ENCODE measurements at regions not wholly inside any gene's neighbourhood (a gene's known extent, or its start where the extent isn't known, plus 50 kb on each side); places are given as distances from the start of the nearest gene placed in this dataset.

DNA sequence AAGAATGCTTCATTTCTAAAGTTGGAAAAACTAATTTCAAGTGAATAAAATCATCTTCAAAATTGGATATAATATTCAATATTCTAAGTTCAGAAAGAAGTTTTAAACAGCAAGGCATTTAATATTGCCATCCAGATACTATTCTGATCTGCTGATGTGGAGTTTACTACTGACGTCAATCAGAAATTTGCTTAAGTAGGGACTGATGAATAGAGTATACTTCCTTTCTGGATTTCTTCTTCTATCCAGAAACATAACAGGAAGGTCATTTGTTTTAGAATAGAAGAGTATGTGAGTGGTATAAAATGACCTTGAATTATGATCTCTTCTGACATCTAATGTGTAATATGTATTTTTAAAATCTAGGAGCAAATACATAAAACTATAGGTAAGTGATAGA lies 308.1 kb upstream of the ADGRL2 start:
- TF ChIP-seq EP300 (IDR thresholded peaks at IDR 0.05) (no peak), POLR2A (IDR thresholded peaks at IDR 0.05) (no peak)
- TF ChIP-seq, protein P1, sequence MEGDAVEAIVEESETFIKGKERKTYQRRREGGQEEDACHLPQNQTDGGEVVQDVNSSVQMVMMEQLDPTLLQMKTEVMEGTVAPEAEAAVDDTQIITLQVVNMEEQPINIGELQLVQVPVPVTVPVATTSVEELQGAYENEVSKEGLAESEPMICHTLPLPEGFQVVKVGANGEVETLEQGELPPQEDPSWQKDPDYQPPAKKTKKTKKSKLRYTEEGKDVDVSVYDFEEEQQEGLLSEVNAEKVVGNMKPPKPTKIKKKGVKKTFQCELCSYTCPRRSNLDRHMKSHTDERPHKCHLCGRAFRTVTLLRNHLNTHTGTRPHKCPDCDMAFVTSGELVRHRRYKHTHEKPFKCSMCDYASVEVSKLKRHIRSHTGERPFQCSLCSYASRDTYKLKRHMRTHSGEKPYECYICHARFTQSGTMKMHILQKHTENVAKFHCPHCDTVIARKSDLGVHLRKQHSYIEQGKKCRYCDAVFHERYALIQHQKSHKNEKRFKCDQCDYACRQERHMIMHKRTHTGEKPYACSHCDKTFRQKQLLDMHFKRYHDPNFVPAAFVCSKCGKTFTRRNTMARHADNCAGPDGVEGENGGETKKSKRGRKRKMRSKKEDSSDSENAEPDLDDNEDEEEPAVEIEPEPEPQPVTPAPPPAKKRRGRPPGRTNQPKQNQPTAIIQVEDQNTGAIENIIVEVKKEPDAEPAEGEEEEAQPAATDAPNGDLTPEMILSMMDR (IDR thresholded peaks at IDR 0.05), result no peak

All from sigmoid colon (tissue), 4 donors.